Hematopoietic multipotent progenitor cell (in vitro differentiated cells): ENCODE measurements at regions not wholly inside any gene's neighbourhood (a gene's known extent, or its start where the extent isn't known, plus 50 kb on each side); places are given as distances from the start of the nearest gene placed in this dataset.

Experiments used
- DNase-seq, 3 donors: peaks; one replicate each; pipeline ENCODE4 v3.0.0-alpha.2; 2011 to 2015; ENCODE audit warnings: low read depth in 2 of 3, low spot score in 2 of 3

- peak in 1 of 3 donors; percentile 21 for DNase-seq
Measured at GRCh38 chr7:33661430-33662160, 243.7 kb upstream of the BMPER start.

- DNase-seq = no peak
Measured at GRCh38 chr7:33666531-33666930, 238.8 kb upstream of the BMPER start.

- DNase-seq = no peak
Measured at GRCh38 chr7:33667196-33667595, 238.1 kb upstream of the BMPER start.

- DNase-seq = no peak
Measured at GRCh38 chr7:33669251-33669670, 236.1 kb upstream of the BMPER start.

- DNase-seq = no peak
Measured at GRCh38 chr7:33671531-33672262, 233.6 kb upstream of the BMPER start.

GRCh38 chr7:33673029-33673700 lies 232.2 kb upstream of the BMPER start:
- no peak for DNase-seq

- no peak for DNase-seq
Measured at GRCh38 chr7:33674804-33675411, 230.4 kb upstream of the BMPER start.

- no peak for DNase-seq
Measured at GRCh38 chr7:33677556-33677955, 227.8 kb upstream of the BMPER start.

GRCh38 chr7:33678569-33679335 lies 226.6 kb upstream of the BMPER start:
- no peak for DNase-seq

- no peak for DNase-seq
Measured at GRCh38 chr7:33680682-33681081, 224.7 kb upstream of the BMPER start.

- DNase-seq = no peak
Measured at GRCh38 chr7:33685503-33685902, 219.8 kb upstream of the BMPER start.

- no peak for DNase-seq
Measured at GRCh38 chr7:33685981-33686683, 219.2 kb upstream of the BMPER start.

- no peak for DNase-seq
Measured at GRCh38 chr7:33687625-33688024, 217.7 kb upstream of the BMPER start.

- DNase-seq = no peak
Measured at GRCh38 chr7:33691180-33691579, 214.2 kb upstream of the BMPER start.

GRCh38 chr7:33692956-33693355 lies 212.4 kb upstream of the BMPER start:
- no peak for DNase-seq

GRCh38 chr7:33694006-33694405 lies 211.3 kb upstream of the BMPER start:
- no peak for DNase-seq

- no peak for DNase-seq
Measured at GRCh38 chr7:33697616-33698015, 207.7 kb upstream of the BMPER start.

- no peak for DNase-seq
Measured at GRCh38 chr7:33698041-33698440, 207.3 kb upstream of the BMPER start.

- DNase-seq = no peak
Measured at GRCh38 chr7:33698692-33699128, 206.6 kb upstream of the BMPER start.
